WTC11 (cell line): ENCODE measurements at regions not wholly inside any gene's neighbourhood (a gene's known extent, or its start where the extent isn't known, plus 50 kb on each side); places are given as distances from the start of the nearest gene placed in this dataset.

Experiments used
- ATAC-seq: fragments of 200-7000 bp; cut with Tn5 transposase; 2 replicates; pipeline ENCODE4 v1.10.0; 2021; ENCODE audit warnings: mild to moderate bottlenecking, moderate library complexity
- CTCF ChIA-PET: fragments of 300-600 bp; sonication (Branson Sonifier 250); formaldehyde crosslinking; loops from one replicate; lab custom pipeline; 2021; ENCODE audit warnings: antibody characterized with exemption; lab: Charles Lee
- POLR2A ChIA-PET: fragments of 350-600 bp; sonication (Branson Sonifier 250); formaldehyde crosslinking; loops from one replicate; lab custom pipeline; 2021; ENCODE audit warnings: antibody characterized with exemption; lab: Charles Lee
- DNase-seq: peaks from one replicate; pipeline ENCODE4 v3.0.0; 2021; ENCODE audit warnings: low spot score
- H3K27ac Mint-ChIP-seq: 2 replicates; pipeline ENCODE4 v1.8.0; 2021; ENCODE audit warnings: mixed read lengths
- H3K27me3 Mint-ChIP-seq: 2 replicates; pipeline ENCODE4 v1.8.0; 2021; ENCODE audit warnings: low read depth, mild to moderate bottlenecking, moderate library complexity, mixed read lengths
- H3K36me3 Mint-ChIP-seq: 2 replicates; pipeline ENCODE4 v1.8.0; 2021; ENCODE audit warnings: mixed read lengths
- H3K4me1 Mint-ChIP-seq: 2 replicates; pipeline ENCODE4 v1.8.0; 2022; ENCODE audit warnings: mixed read lengths
- H3K4me3 Mint-ChIP-seq: 2 replicates; pipeline ENCODE4 v1.8.0; 2021; ENCODE audit warnings: mild to moderate bottlenecking, moderate library complexity, mixed read lengths
- H3K9me3 Mint-ChIP-seq: 2 replicates; pipeline ENCODE4 v1.8.0; 2021; ENCODE audit warnings: mixed read lengths
- ARID4B ChIP-seq: sonication (generic); formaldehyde crosslinking; IDR thresholded peaks from 2 replicates; pipeline ENCODE4 v1.8.0; 2023; ENCODE audit warnings: missing genetic modification reagents, mild to moderate bottlenecking, borderline replicate concordance
- ATF1 ChIP-seq: sonication (generic); formaldehyde crosslinking; IDR thresholded peaks from 2 replicates; pipeline ENCODE4 v1.8.1; 2023; ENCODE audit warnings: mild to moderate bottlenecking, moderate library complexity, missing genetic modification reagents
- ATF2 ChIP-seq: sonication (generic); formaldehyde crosslinking; IDR thresholded peaks from 2 replicates; pipeline ENCODE4 v1.8.1; 2022; ENCODE audit warnings: low read depth, missing genetic modification reagents, borderline replicate concordance
- CDX4 ChIP-seq: fragments of 250-450 bp; sonication (Bioruptor Pico); IDR thresholded peaks from 2 replicates; pipeline ENCODE4 v1.9.0; 2021; ENCODE audit warnings: moderate library complexity, mild to moderate bottlenecking, inconsistent platforms, borderline replicate concordance
- CREM ChIP-seq: sonication (generic); formaldehyde crosslinking; IDR thresholded peaks from 2 replicates; pipeline ENCODE4 v1.8.1; 2022; ENCODE audit warnings: mild to moderate bottlenecking, missing genetic modification reagents, moderate library complexity
- ESRRA ChIP-seq: sonication (generic); formaldehyde crosslinking; IDR thresholded peaks from 2 replicates; pipeline ENCODE4 v1.8.1; 2022; ENCODE audit warnings: mild to moderate bottlenecking, missing genetic modification reagents, borderline replicate concordance
- HMGA2 ChIP-seq: fragments of 250-450 bp; sonication (Bioruptor Pico); IDR thresholded peaks from 2 replicates; pipeline ENCODE4 v1.4.0; 2021; ENCODE audit warnings: mild to moderate bottlenecking, moderate library complexity
- HMGXB4 ChIP-seq: sonication (generic); formaldehyde crosslinking; IDR thresholded peaks from 2 replicates; pipeline ENCODE4 v1.8.1; 2023; ENCODE audit warnings: mild to moderate bottlenecking, moderate library complexity, missing genetic modification reagents
- JAZF1 ChIP-seq: fragments of 250-450 bp; sonication (Bioruptor Pico); IDR thresholded peaks from 2 replicates; pipeline ENCODE4 v1.9.0; 2021; ENCODE audit warnings: moderate library complexity, mild to moderate bottlenecking, inconsistent platforms
- JUN ChIP-seq: sonication (generic); formaldehyde crosslinking; IDR thresholded peaks from 2 replicates; pipeline ENCODE4 v1.8.0; 2023; ENCODE audit warnings: mild to moderate bottlenecking, missing genetic modification reagents
- NFE2L1 ChIP-seq: sonication (generic); formaldehyde crosslinking; IDR thresholded peaks from 2 replicates; pipeline ENCODE4 v1.8.1; 2023; ENCODE audit warnings: missing genetic modification reagents
- NFYB ChIP-seq: sonication (generic); formaldehyde crosslinking; conservative IDR thresholded peaks from 2 replicates; pipeline ENCODE4 v1.8.0; 2022; ENCODE audit warnings: low read depth, missing genetic modification reagents
- NR2C2 ChIP-seq: sonication (generic); formaldehyde crosslinking; IDR thresholded peaks from 2 replicates; pipeline ENCODE4 v1.8.0; 2022; ENCODE audit warnings: mild to moderate bottlenecking, missing genetic modification reagents
- PRRX2 ChIP-seq: fragments of 250-450 bp; sonication (Bioruptor Pico); IDR thresholded peaks from 2 replicates; pipeline ENCODE4 v1.8.0; 2021; ENCODE audit warnings: mild to moderate bottlenecking
- SOX15 ChIP-seq: fragments of 250-450 bp; sonication (Bioruptor Pico); IDR thresholded peaks from 2 replicates; pipeline ENCODE4 v1.9.0; 2021; ENCODE audit warnings: mild to moderate bottlenecking
- ZBTB21 ChIP-seq: sonication (generic); formaldehyde crosslinking; IDR thresholded peaks from 2 replicates; pipeline ENCODE4 v1.8.1; 2023; ENCODE audit warnings: mild to moderate bottlenecking, missing genetic modification reagents, borderline replicate concordance
- ZNF396 ChIP-seq: fragments of 250-450 bp; sonication (Bioruptor Pico); IDR thresholded peaks from 2 replicates; pipeline ENCODE4 v1.8.0; 2021; ENCODE audit warnings: mild to moderate bottlenecking, moderate library complexity, borderline replicate concordance
- ZNF425 ChIP-seq: fragments of 250-450 bp; sonication (Bioruptor Pico); conservative IDR thresholded peaks from 2 replicates; pipeline ENCODE4 v1.9.0; 2021; ENCODE audit warnings: mild to moderate bottlenecking
- ZNF512 ChIP-seq: sonication (generic); formaldehyde crosslinking; IDR thresholded peaks from 2 replicates; pipeline ENCODE4 v1.8.1; 2022; ENCODE audit warnings: missing genetic modification reagents, borderline replicate concordance
- ZSCAN18 ChIP-seq: fragments of 250-450 bp; sonication (Bioruptor Pico); IDR thresholded peaks from 2 replicates; pipeline ENCODE4 v2.1.2; 2022; ENCODE audit warnings: mild to moderate bottlenecking, moderate library complexity

GRCh38 chr14:35220027-35220676 lies 72.0 kb upstream of the PSMA6 start:
- ChIA-PET POLR2A (no interaction called here), CTCF (no interaction called here)
- H3K4me3 Mint-ChIP-seq, result no peak overlapping the region
- H3K27me3 Mint-ChIP-seq, result no peaks in the 10 kb centered on the region
- no peak overlapping the region for H3K27ac Mint-ChIP-seq
- no peak for TF ChIP-seq PRRX2 (CRISPR knock-in tag)
- TF ChIP-seq ZSCAN18 (CRISPR knock-in tag), result no peak
- no peak for TF ChIP-seq ATF1
- no peak for TF ChIP-seq HMGA2
- no peak for TF ChIP-seq CREM (CRISPR knock-in tag)
- TF ChIP-seq JAZF1 (CRISPR knock-in tag), result no peak
- TF ChIP-seq ESRRA (CRISPR knock-in tag), result no peak
- TF ChIP-seq NFE2L1 (CRISPR knock-in tag), result no peak
- TF ChIP-seq JUN, result no peak
- no peak for TF ChIP-seq NFYB (CRISPR knock-in tag)
- TF ChIP-seq CDX4, result no peak
- no peak for TF ChIP-seq ZNF512 (CRISPR knock-in tag)
- no peak for ATAC-seq
- no peaks in the 10 kb centered on the region for H3K9me3 Mint-ChIP-seq
- H3K4me1 Mint-ChIP-seq, result peaks cover 7% of the 10 kb centered on the region
- no peaks in the 10 kb centered on the region for H3K36me3 Mint-ChIP-seq
- no peak for DNase-seq

GRCh38 chr14:35220920-35221319 lies 71.3 kb upstream of the PSMA6 start:
- ChIA-PET CTCF (no interaction called here), POLR2A (no interaction called here)
- ATAC-seq, result no peak
- DNase-seq, result no peak
- Mint-ChIP-seq H3K27ac (no peak overlapping the region), H3K27me3 (no peaks in the 10 kb centered on the region), H3K4me3 (no peak overlapping the region), H3K4me1 (peaks cover 3% of the 10 kb centered on the region), H3K9me3 (no peaks in the 10 kb centered on the region), H3K36me3 (no peaks in the 10 kb centered on the region)
- TF ChIP-seq CREM (CRISPR knock-in tag), result no peak
- no peak for TF ChIP-seq ZBTB21 (CRISPR knock-in tag)
- TF ChIP-seq SOX15, result no peak
- TF ChIP-seq ZNF396 (CRISPR knock-in tag), result no peak
- no peak for TF ChIP-seq JUN
- no peak for TF ChIP-seq ZNF425 (CRISPR knock-in tag)
- TF ChIP-seq ARID4B (CRISPR knock-in tag), result no peak
- TF ChIP-seq ATF2 (CRISPR knock-in tag), result no peak
- no peak for TF ChIP-seq NFYB (CRISPR knock-in tag)
- no peak for TF ChIP-seq CDX4
- TF ChIP-seq NR2C2, result no peak
- TF ChIP-seq HMGXB4 (CRISPR knock-in tag), result no peak
- TF ChIP-seq JAZF1 (CRISPR knock-in tag), result no peak
